ENCODE measurements at regions not wholly inside any gene's neighbourhood (a gene's known extent, or its start where the extent isn't known, plus 50 kb on each side); places are given as distances from the start of the nearest gene placed in this dataset.

GRCh38 chr6:163956571-163957407 is 542.3 kb downstream of the QKI start:
- Histone ChIP-seq H2AFZ (ENCODE audit: low read length) (no peak overlapping the region), H3K4me2 (ENCODE audit: low read depth, low read length) (no peak overlapping the region), H3K4me3 (ENCODE audit: low read length) (no peak overlapping the region), H3K9me2 (replicated peaks; ENCODE audit: insufficient read depth, low read length) (no peaks in the 10 kb centered on the region), H4K20me1 (ENCODE audit: insufficient read depth, low read length) (no peaks in the 10 kb centered on the region), H3K27me3 (replicated peaks; ENCODE audit: insufficient read depth, low read length) (no peaks in the 10 kb centered on the region), H3F3A (ENCODE audit: insufficient read depth, low read length) (no peaks in the 10 kb centered on the region), H3K4me1 (ENCODE audit: low read length) (no peaks in the 10 kb centered on the region), H3K79me2 (ENCODE audit: low read length) (no peaks in the 10 kb centered on the region), H3K9ac (ENCODE audit: low read length) (no peak overlapping the region), H3K36me3 (replicated peaks; ENCODE audit: insufficient read depth, low read length) (no peaks in the 10 kb centered on the region), H3K9me3 (replicated peaks; ENCODE audit: insufficient read depth, low read length) (no peaks in the 10 kb centered on the region), H3K27ac (ENCODE audit: low read length) (no peak overlapping the region)
- peak; percentile 63 for TF ChIP-seq CTCF (IDR thresholded peaks at IDR 0.05; ENCODE audit: low read length)
- no peak for TF ChIP-seq EZH2 (optimal IDR thresholded peaks at IDR 0.05; ENCODE audit: low read depth, low read length)
- DNase-seq, result peak; percentile 50

GRCh38 chr6:163955756-163956155 is 541.2 kb downstream of the QKI start:
- Histone ChIP-seq H3K9ac (ENCODE audit: low read length) (no peak overlapping the region), H3K79me2 (ENCODE audit: low read length) (no peaks in the 10 kb centered on the region), H3K27ac (ENCODE audit: low read length) (no peak overlapping the region), H3K4me2 (ENCODE audit: low read depth, low read length) (no peak overlapping the region), H2AFZ (ENCODE audit: low read length) (no peak overlapping the region), H3K9me3 (replicated peaks; ENCODE audit: insufficient read depth, low read length) (no peaks in the 10 kb centered on the region), H3K36me3 (replicated peaks; ENCODE audit: insufficient read depth, low read length) (no peaks in the 10 kb centered on the region), H3F3A (ENCODE audit: insufficient read depth, low read length) (no peaks in the 10 kb centered on the region), H3K4me1 (ENCODE audit: low read length) (no peaks in the 10 kb centered on the region), H3K9me2 (replicated peaks; ENCODE audit: insufficient read depth, low read length) (no peaks in the 10 kb centered on the region), H4K20me1 (ENCODE audit: insufficient read depth, low read length) (no peaks in the 10 kb centered on the region), H3K27me3 (replicated peaks; ENCODE audit: insufficient read depth, low read length) (no peaks in the 10 kb centered on the region), H3K4me3 (ENCODE audit: low read length) (no peak overlapping the region)
- DNase-seq, result no peak
- TF ChIP-seq EZH2phosphoT487 (IDR thresholded peaks at IDR 0.05; ENCODE audit: low read length) (no peak), CTCF (IDR thresholded peaks at IDR 0.05; ENCODE audit: low read length) (no peak), EZH2 (optimal IDR thresholded peaks at IDR 0.05; ENCODE audit: low read depth, low read length) (no peak)

- no peak overlapping the region for H3K27ac ChIP-seq (ENCODE audit: low read length)
- H3K27me3 ChIP-seq (replicated peaks; ENCODE audit: insufficient read depth, low read length), result no peaks in the 10 kb centered on the region
- H3K4me1 ChIP-seq (ENCODE audit: low read length), result no peaks in the 10 kb centered on the region
- H3K36me3 ChIP-seq (replicated peaks; ENCODE audit: insufficient read depth, low read length), result no peaks in the 10 kb centered on the region
- no peak overlapping the region for H3K4me2 ChIP-seq (ENCODE audit: low read depth, low read length)
- TF ChIP-seq EZH2 (optimal IDR thresholded peaks at IDR 0.05; ENCODE audit: low read depth, low read length) (no peak), CTCF (IDR thresholded peaks at IDR 0.05; ENCODE audit: low read length) (no peak), EZH2phosphoT487 (IDR thresholded peaks at IDR 0.05; ENCODE audit: low read length) (no peak)
- no peak overlapping the region for H2AFZ ChIP-seq (ENCODE audit: low read length)
- no peak overlapping the region for H3K4me3 ChIP-seq (ENCODE audit: low read length)
- no peaks in the 10 kb centered on the region for H3K79me2 ChIP-seq (ENCODE audit: low read length)
- no peaks in the 10 kb centered on the region for H3F3A ChIP-seq (ENCODE audit: insufficient read depth, low read length)
- H3K9me2 ChIP-seq (replicated peaks; ENCODE audit: insufficient read depth, low read length), result no peaks in the 10 kb centered on the region
- no peaks in the 10 kb centered on the region for H3K9me3 ChIP-seq (replicated peaks; ENCODE audit: insufficient read depth, low read length)
- H3K9ac ChIP-seq (ENCODE audit: low read length), result no peak overlapping the region
- H4K20me1 ChIP-seq (ENCODE audit: insufficient read depth, low read length), result no peaks in the 10 kb centered on the region
- DNase-seq, result no peak
These were observed 540.6 kb downstream of the QKI start for GRCh38 chr6:163955096-163955495.

Data from MM.1S (cell line).